ENCODE measurements at regions not wholly inside any gene's neighbourhood (a gene's known extent, or its start where the extent isn't known, plus 50 kb on each side); places are given as distances from the start of the nearest gene placed in this dataset.

DNA sequence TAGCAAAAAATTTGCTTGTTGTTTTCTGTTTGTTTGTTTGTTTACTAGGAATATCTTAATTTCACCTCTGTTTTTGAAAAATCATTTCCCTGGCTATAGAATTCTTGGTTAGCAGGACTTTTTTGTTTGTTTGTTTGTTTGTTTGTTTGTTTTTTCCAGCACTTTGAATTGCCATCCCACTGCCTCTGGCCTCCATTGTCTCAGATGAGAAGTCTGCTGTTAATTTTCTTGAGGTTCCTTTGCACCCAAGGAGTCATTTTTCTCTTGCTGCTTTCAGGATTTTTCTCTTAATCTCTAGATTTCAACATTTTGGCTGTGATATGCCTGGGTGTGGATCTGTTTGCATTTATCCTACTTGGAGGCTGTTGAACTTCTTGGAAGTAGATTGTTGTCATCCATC, 105.7 kb downstream of the FOXL3 start:
- no peak for TF ChIP-seq POLR2A (IDR thresholded peaks at IDR 0.05)
- TF ChIP-seq, protein P1, sequence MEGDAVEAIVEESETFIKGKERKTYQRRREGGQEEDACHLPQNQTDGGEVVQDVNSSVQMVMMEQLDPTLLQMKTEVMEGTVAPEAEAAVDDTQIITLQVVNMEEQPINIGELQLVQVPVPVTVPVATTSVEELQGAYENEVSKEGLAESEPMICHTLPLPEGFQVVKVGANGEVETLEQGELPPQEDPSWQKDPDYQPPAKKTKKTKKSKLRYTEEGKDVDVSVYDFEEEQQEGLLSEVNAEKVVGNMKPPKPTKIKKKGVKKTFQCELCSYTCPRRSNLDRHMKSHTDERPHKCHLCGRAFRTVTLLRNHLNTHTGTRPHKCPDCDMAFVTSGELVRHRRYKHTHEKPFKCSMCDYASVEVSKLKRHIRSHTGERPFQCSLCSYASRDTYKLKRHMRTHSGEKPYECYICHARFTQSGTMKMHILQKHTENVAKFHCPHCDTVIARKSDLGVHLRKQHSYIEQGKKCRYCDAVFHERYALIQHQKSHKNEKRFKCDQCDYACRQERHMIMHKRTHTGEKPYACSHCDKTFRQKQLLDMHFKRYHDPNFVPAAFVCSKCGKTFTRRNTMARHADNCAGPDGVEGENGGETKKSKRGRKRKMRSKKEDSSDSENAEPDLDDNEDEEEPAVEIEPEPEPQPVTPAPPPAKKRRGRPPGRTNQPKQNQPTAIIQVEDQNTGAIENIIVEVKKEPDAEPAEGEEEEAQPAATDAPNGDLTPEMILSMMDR (IDR thresholded peaks at IDR 0.05) = no peak
